HG03025 (cell line): ENCODE measurements at regions not wholly inside any gene's neighbourhood (a gene's known extent, or its start where the extent isn't known, plus 50 kb on each side); places are given as distances from the start of the nearest gene placed in this dataset.
"Not testable (repeated sequence)": the region's sequence is repeated elsewhere in the genome, so short reads cannot be mapped to it uniquely, and the experiment has no call there.

Source experiments
- ATAC-seq: cut with Tn5 transposase; IDR thresholded peaks from one replicate; pipeline ENCODE4 v1.9.1; 2021; ENCODE audit warnings: mild to moderate bottlenecking, moderate library complexity; ENCODE audit not compliant: unreplicated experiment, low FRiP score

DNA sequence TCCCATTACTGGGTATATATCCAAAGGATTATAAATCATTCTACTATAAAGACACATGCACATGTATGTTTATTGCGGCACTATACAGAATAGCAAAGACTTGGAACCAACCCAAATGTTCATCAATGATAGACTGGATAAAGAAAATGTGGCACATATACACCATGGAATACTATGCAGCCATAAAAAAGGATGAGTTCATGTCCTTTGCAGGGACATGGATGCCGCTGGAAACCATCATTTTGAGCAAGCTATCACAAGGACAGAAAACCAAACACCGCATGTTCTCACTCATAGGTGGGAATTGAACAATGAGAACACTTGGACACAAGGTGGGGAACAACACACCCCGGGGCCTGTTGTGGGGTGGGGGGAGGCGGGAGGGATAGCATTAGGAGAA is 57.0 kb upstream of the NEUROD1 start:
- ATAC-seq = not testable (repeated sequence)

GRCh38 chr2:181738074-181738473 is 57.8 kb upstream of the NEUROD1 start:
- no peak for ATAC-seq

DNA sequence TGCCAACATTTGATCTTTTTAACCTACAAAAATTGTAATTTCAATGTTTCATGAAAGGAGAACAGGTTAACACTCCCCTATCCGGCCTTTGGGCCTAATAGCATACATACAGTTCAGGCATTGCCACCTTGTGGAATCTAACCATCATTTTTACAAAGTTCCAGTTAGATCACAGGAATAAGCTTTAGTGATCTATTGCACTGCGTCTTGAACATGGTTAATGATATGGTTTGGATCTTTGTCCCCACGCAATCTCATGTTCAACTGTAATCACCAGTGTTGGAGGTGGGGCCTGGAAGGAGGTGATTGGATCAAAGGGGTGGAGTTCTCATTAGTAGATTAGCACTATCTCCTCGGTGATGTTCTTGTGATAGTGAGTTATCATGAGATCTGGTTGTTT is 58.2 kb upstream of the NEUROD1 start:
- no peak for ATAC-seq

- ATAC-seq = no peak
Observed at GRCh38 chr2:181741756-181742155, 61.4 kb upstream of the NEUROD1 start.

DNA sequence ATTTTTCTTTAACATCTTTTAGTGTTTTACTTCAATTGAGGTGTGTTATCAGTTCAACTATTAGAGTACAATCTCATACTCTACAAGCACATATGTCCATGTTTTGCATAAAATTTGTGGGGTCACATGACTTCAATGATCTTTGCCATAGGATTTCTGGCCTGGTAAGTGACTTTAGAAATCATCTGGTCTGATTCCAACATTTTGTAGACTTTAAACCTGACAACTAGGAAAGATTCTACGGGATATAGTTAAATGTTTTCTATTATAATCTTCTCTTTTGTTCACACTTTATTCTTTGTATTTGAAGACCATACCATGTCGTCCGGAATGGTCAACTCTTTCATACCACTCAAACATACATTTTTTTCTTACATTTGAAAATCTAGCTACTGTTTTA is 62.0 kb upstream of the NEUROD1 start:
- ATAC-seq = no peak

DNA sequence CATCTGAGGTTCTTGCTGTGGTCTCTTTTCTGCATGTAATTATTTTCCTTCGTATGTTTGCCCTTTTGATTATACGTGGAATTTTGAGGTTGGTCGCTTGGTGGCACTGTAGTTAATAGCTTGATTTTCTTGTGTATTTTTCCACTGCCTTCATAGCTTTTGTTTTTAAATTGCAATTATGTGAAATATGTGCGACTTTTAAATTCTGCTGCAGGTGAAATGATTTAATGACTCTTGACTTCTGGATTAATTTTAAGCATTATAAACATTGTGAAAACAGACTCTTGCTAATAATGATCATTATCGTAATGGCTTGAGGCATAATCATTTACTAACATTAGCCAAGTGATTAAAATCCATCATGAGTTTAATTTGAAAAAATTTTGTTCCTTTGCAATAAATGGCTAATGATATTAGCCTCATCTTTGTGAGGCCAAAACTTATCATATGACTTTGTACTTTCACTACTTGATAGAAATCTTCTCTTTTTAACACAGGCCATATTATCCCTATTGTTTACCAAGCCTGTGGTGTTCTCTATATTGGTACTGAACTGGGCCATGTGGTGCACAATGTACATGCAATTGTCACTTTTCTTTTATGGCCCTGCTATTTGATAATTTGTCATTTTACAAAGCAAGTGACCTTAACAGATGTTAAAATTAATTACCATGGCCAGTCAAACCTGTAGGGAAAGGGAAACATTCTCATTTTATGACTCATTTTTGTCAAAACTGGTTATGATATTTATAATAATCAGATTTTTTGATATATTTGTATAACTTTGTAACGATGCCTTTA is 62.8 kb upstream of the NEUROD1 start:
- no peak for ATAC-seq

- ATAC-seq = no peak
Observed at GRCh38 chr2:181743723-181744031, 63.4 kb upstream of the NEUROD1 start.

DNA sequence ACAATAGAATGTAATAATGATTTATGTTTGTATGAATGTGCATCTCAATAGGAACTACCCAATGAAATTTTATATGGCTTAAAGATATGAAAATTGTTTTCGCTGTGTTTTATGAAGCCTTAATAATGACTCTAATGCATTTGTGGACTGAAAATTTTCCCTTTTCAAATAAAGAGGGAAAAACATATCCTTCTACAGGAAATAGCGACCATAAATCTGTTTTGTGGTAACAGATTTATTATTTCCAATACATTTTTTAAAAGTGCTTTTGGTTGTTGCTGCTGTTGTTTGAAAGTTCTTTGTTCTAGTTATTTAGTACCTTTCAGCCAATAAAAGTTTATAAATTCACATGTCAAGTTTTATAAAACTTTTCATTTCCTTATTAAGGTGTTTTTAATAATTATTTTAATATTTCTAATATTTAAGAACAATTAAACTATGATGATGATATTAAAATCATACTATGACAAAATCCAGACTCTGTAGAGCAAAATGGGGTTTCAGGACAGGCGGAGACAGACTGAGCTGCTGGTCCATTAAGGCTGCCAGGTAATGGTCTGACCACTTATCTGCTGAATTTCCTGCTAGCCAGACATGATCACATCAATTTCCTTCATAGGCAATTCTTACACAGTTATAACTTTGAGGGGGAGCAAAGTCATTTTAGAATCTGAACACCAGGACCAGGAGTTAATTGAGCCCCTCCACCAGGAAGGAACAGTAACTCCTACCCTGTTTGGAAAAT is 65.7 kb upstream of the NEUROD1 start:
- no peak for ATAC-seq

GRCh38 chr2:181746844-181747243 is 66.5 kb upstream of the NEUROD1 start:
- no peak for ATAC-seq

DNA sequence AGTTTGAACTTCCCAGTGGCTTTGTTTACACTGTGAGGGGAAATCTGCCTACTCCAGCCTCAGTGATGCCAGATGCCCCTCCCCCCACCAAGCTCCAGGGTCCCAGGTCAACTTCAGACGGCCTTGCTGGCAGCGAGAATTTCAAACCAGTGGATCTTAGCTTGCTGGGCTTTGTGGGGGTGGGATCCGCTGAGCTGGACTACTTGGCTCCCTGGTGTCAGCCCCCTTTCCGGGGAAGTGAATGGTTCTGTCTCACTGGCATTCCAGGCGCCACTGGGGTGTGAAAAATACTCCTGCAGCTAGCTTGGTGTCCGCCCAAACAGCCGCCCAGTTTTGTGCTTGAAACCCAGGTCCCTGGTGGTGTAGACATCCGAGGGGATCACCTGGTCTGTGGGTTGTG is 70.0 kb upstream of the NEUROD1 start:
- ATAC-seq = no peak

DNA sequence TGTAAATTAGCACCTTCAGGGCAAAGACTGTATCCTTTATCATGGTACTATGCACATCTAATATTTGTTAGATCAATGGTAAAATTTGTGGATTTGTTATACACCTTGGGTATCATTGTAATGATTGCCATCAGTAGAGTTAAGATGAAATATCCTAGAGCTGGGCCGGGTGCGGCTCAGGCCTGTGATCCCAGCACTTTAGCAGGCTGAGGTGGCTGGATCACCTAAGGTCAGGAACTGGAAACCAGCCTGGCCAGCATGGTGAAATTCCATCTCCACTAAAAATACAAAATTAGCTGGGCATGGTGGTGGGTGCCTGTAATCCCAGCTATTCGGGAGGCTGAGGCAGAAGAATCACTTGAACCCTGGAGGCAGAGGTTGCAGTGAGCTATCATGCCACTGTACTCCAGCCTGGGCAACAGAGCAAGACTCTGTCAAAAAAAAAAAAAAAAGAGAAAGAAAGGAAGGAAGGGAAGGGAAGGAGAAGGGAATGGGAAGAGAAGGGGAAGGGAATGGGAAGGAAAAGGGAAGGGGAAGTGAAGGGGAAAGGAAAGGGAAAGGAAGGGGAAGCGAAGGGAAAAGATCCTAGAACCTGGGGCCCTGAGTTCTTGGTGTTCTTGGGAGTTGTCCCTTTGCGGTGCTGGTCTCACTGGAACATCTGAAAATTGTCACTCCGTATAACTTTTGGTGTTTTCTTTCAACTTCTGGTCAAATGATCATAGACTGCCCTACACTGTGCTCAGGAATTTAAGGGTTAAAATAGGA is 71.1 kb upstream of the NEUROD1 start:
- no peak for ATAC-seq

DNA sequence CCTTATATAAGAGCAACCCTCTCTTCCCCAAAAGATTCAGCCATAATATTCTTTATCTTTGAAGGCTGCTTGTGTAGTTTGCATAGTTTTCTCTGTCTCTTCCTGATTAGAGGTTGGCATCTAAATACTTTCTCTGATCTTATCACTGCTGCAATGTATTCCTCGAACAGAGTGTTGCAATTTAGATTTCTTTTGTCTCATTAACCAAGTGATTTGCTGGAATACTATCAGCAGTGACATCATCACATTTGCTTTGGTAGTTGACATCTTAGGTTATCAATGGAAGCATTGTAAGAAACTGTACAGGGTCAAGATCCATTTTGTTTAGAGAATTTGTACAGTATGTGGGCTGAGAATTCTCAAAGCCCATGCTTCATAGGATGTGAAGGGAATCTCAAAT is 72.0 kb upstream of the NEUROD1 start:
- no peak for ATAC-seq

DNA sequence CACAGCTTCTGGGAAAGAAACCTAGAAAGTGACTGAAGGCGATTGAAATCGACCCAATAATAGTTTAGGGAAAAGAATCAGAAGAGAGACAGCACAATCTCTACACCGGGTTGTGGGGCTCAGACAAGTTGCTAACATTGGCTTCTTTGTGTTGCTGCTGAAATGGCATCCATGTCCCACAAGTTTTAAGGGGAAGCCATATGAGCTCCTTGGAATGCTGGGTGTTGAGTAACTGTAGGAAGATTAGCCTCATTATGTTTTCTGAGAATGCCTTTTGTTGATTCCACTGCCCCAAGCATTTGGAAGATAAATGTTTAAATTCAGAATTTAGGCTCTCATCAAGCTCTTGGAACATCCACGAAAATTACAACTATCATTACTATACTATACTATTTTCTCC is 73.4 kb upstream of the NEUROD1 start:
- no peak for ATAC-seq

GRCh38 chr2:181754105-181754504 is 73.8 kb upstream of the NEUROD1 start:
- no peak for ATAC-seq

DNA sequence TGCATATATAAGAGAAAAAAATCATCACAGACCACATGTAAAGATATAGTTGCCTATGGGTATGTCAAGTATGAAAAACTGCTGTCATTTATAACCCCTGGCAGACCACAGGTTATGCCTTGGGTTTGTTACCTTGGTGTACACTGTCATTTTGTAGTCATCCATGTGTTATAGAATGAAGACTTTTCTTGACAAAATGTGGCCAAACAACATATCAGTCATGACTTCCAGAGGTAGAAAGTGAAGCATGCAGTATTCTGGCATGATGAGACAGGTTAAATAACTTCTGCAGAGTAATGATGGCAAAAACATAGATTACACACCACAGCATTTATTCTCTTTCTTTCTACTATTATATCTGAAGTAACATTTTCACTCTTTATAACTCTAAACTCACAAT is 74.9 kb upstream of the NEUROD1 start:
- no peak for ATAC-seq

GRCh38 chr2:181760521-181760920 is 80.2 kb upstream of the NEUROD1 start:
- ATAC-seq = no peak

- ATAC-seq = no peak
Observed at GRCh38 chr2:181761175-181761574, 80.9 kb upstream of the NEUROD1 start.

GRCh38 chr2:181762000-181762399 is 81.7 kb upstream of the NEUROD1 start:
- no peak for ATAC-seq

DNA sequence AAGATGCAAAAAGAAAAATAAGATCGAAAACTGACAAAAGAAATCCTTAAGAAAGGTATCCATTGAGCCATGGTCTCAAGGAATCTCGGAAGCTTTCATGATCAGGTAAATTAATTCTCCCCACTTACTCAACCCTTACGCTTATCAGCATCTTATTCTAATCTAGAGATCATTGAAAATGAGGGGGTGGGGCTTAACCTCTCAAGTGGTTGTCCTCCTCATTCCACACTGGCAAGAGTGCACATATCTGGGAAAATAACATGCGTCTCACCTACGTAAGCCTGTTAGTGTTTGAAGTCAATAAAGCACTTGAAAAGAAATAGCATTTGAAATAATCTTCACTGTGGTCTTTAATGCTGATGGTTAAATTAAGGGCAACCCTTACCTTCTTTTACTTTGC is 82.5 kb upstream of the NEUROD1 start:
- ATAC-seq = no peak

DNA sequence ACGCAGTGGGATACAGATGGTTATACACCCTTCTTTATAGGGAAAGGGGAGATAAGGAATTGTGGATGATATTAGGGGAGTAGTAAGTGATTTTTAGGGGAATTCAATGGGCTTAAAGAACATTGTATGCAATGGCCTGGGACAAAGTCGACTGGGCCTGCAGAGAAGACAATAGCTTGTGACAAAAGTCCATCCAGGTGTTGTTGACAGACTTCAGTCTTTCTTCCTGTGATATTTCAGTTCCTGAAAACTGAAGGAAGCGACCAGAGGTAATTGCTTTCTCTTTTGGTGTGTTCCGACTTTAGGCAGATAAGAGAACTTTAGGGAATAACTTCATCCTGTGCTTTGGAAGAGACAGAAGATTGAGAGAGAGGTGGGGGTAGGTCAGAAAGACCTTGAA is 83.1 kb upstream of the NEUROD1 start:
- ATAC-seq = no peak

DNA sequence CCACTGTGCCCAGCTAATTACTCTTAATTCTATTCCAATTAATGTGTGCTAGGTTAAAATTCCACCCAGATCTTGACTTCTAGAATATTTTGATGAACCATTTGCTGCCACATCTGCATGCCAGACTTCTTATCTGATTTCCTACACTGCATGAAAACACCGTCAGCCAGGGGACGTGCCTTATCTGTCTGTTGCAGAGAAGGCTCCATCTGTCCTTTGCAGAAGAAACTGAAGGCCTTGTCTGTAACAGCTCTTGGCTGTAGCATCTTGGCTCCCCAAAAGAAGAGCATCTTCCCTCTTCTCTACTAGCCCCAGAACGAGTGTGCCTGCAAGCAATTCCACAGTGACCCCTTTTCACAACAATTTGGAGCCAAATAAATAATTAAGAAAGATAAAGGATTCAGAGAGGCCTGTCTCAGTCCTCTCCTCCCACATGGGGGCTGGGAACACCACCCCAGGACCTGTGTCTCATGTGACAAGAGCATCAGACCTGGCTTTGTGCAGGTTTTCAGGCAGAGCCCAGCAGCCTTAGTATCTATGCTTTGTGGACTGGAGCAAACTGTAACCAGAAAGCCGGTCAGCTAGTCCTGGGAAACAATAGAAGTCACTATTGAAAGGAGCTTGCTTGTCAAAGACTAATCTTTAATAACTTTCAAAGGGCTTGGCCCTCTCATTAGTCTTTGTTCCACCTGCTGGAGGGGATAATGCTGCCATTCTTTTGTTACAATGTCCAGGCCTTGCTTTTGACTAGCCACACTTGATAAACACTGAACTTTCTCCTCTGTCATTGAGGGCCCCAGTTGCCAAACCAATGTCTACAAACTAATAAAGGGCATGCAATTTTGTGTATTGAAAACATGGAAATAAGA is 84.0 kb upstream of the NEUROD1 start:
- ATAC-seq = no peak
